Esophagus muscularis mucosa (tissue), 4 donors: ENCODE measurements at regions not wholly inside any gene's neighbourhood (a gene's known extent, or its start where the extent isn't known, plus 50 kb on each side); places are given as distances from the start of the nearest gene placed in this dataset.

Source experiments
- EP300 ChIP-seq: sonication (generic); formaldehyde crosslinking; IDR thresholded peaks from one replicate; pipeline ENCODE4 v1.6.1; 2017; ENCODE audit warnings: antibody characterized with exemption
- POLR2A ChIP-seq: fragments of 450-650 bp; IDR thresholded peaks from one replicate; pipeline ENCODE4 v1.6.1; 2017; ENCODE audit warnings: antibody characterized with exemption, moderate library complexity, mild to moderate bottlenecking, low read depth
- POLR2AphosphoS5 ChIP-seq, 2 donors: sonication (generic); formaldehyde crosslinking; IDR thresholded peaks; one replicate each; pipeline ENCODE4 v1.6.1; 2017; ENCODE audit warnings: antibody characterized with exemption in 2 of 2
- TF ChIP-seq, protein P1 (sequence below), 3 experiments: fragments of 200-600 bp in 2 of 3; fragments of 450-650 bp in 1 of 3; sonication (generic) in 2 of 3; IDR thresholded peaks; one replicate each; pipeline ENCODE4 v1.5.1; 2017 to 2019; ENCODE audit warnings: antibody characterized with exemption in 3 of 3, mild to moderate bottlenecking in 2 of 3, moderate library complexity in 1 of 3

DNA sequence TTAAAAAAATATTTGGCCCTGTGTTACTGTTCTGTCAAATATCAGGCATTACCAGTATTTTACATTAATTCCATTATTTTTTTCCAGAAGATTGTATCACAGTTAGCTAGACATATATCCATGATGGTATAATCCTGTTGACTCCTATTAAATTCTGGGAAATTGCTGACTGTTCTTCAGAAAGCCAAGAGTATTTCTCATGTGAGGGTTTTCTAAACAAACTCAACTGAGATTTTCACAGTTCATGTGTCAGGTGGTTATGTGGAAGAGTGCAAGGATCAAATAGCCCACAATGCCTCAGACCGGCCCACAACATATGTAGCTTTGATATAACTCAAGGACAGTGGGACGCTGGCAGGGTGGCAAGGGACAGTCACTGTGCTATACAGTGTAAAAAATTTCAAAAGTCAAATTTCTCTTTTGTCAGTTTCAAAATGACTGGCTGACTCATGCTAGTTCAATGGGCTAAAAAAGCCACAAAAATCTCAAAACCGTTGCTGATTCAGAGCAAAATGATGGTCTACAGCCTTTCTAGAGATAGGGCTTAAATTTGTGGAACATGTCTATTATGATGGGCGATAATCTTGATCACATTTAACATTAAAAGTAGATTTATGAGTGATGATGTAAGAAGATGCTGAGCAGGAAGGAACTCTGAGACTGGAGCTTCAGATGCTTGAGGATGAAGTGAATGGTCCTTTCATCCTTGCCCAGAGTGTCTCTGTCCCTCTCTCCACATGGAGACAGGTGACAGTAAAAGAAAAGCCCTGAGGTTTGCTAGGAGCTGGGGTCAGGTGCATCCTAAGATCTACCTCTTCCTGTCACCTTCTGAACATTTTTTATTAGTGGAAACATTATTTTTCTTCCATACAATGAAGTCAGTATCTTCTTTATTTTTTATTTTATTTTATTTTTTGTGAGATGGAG lies 175.8 kb upstream of the PIEZO2 start:
- no peak for TF ChIP-seq POLR2AphosphoS5 (IDR thresholded peaks at IDR 0.05)
- TF ChIP-seq, protein P1, sequence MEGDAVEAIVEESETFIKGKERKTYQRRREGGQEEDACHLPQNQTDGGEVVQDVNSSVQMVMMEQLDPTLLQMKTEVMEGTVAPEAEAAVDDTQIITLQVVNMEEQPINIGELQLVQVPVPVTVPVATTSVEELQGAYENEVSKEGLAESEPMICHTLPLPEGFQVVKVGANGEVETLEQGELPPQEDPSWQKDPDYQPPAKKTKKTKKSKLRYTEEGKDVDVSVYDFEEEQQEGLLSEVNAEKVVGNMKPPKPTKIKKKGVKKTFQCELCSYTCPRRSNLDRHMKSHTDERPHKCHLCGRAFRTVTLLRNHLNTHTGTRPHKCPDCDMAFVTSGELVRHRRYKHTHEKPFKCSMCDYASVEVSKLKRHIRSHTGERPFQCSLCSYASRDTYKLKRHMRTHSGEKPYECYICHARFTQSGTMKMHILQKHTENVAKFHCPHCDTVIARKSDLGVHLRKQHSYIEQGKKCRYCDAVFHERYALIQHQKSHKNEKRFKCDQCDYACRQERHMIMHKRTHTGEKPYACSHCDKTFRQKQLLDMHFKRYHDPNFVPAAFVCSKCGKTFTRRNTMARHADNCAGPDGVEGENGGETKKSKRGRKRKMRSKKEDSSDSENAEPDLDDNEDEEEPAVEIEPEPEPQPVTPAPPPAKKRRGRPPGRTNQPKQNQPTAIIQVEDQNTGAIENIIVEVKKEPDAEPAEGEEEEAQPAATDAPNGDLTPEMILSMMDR (IDR thresholded peaks at IDR 0.05) = no peak
- TF ChIP-seq POLR2A = no peak
- TF ChIP-seq EP300 = no peak
